ENCODE measurements at regions not wholly inside any gene's neighbourhood (a gene's known extent, or its start where the extent isn't known, plus 50 kb on each side); places are given as distances from the start of the nearest gene placed in this dataset.

GRCh38 chr13:84640691-84641090, 758.4 kb upstream of the SLITRK1 start:
- TF ChIP-seq POLR2AphosphoS5 (IDR thresholded peaks at IDR 0.05; ENCODE audit: borderline replicate concordance, low read depth, low read length), result no peak
- no peak for TF ChIP-seq FOXP2 (optimal IDR thresholded peaks at IDR 0.05; ENCODE audit: control extremely low read depth, extremely low read length, insufficient read depth)
